ENCODE measurements at regions not wholly inside any gene's neighbourhood (a gene's known extent, or its start where the extent isn't known, plus 50 kb on each side); places are given as distances from the start of the nearest gene placed in this dataset.
A peak's percentile ranks its signal among the peaks of the same experiment; 100 is the strongest.

DNA sequence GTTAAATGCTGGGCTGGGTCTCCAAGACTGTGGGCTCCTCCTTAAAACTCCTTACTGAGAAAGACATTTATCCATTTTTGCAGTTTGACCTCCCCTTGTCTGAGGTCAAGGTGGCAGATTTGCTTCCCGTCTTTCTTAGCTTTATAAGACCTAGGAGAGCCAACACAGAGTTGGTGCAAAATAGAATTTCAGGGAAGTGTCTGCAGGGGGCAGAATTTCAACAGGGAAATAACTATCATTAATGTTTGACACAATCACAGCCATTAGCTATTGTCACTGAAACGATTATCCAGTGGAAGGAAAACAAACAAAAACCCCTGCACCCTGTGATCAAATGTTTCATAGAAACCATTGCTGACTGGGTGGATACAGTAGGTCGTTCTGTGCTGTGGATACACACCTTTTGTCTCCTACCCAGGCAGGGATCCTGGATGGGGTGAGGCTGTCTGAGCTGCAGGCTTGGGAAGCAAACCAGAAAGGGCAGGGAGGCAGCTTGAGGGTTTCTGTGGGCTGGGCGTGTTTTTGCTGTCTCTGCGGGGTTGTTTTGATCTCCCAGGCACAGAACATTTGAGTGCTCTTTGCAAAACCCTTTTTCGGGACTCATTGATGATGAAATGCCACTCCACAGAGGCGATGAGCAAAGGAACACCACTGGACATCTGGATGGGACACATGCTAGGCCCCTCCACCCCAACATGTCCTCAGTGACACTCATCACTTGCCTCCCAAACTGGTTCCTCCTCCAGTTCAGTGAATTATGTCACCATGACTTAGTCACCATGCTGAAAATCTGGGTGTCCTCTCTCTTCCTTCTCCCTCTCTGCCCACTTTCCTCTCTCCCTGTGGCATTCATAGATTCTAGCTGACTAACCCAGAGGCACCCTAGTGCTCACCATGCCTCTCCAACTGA is 94.2 kb upstream of the SERBP1 start:
- peak in 1 of 3 donors; percentile 61 for DNase-seq
- Histone ChIP-seq H3K27me3 (no peaks in the 10 kb centered on the region), H3K4me1 (peaks cover 0 to 75% (median 39%) of the 10 kb centered on the region in 4 donors), H3K9me3 (no peaks in the 10 kb centered on the region), H3K27ac (peak overlapping the region; percentile 93 to 98 (median 94)), H3K36me3 (no peaks in the 10 kb centered on the region), H3K4me3 (peak overlapping the region in 1 of 3 donors; percentile 46)
- intact Hi-C loops (cut with DNase I), result no loop called here
- 9% methylated on average over 5 of the region's 7 CpGs for WGBS (ENCODE audit: insufficient coverage, low coverage, low lambda C conversion rate, missing lambda C conversion rate)
- TF ChIP-seq, protein P1, sequence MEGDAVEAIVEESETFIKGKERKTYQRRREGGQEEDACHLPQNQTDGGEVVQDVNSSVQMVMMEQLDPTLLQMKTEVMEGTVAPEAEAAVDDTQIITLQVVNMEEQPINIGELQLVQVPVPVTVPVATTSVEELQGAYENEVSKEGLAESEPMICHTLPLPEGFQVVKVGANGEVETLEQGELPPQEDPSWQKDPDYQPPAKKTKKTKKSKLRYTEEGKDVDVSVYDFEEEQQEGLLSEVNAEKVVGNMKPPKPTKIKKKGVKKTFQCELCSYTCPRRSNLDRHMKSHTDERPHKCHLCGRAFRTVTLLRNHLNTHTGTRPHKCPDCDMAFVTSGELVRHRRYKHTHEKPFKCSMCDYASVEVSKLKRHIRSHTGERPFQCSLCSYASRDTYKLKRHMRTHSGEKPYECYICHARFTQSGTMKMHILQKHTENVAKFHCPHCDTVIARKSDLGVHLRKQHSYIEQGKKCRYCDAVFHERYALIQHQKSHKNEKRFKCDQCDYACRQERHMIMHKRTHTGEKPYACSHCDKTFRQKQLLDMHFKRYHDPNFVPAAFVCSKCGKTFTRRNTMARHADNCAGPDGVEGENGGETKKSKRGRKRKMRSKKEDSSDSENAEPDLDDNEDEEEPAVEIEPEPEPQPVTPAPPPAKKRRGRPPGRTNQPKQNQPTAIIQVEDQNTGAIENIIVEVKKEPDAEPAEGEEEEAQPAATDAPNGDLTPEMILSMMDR (IDR thresholded peaks at IDR 0.05), result peak; percentile 30 to 57 (median 49)
- peak; percentile 52 for TF ChIP-seq POLR2A (IDR thresholded peaks at IDR 0.05)
- peak; percentile 17 to 62 (median 50) for ATAC-seq

DNA sequence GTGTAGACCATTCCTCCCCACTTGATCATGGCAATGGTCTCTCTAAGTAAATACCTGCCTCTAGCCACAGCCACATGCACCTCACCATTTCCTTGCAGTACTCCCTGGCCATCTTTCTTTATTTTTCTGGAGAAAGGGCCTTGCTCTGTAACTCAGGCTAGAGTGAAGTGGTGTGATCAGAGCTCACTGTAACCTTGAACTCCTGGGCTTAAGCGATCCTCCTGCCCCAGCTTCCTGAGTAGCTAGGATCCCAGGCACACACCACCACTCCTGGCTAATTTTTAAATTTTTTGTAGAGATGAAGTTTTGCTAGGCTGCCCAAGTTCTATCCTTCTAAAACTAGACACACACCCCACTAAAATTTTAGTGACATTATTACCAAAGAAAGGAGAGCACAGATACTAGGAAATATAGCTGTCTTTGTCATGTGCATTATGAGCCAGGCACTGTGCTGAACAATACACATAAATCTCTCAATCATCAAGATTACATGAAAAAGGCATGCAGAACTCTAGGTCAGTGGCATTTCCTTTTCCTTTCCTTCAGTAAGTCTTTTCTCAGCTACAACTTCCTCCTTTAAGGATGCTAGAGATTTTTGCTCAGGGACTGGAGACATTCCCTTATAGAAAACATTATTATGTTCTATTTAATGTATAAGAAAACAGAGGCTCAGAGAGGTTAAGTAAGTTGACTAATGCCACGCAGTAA is 95.0 kb upstream of the SERBP1 start:
- intact Hi-C loops (cut with DNase I), result no loop called here

DNA sequence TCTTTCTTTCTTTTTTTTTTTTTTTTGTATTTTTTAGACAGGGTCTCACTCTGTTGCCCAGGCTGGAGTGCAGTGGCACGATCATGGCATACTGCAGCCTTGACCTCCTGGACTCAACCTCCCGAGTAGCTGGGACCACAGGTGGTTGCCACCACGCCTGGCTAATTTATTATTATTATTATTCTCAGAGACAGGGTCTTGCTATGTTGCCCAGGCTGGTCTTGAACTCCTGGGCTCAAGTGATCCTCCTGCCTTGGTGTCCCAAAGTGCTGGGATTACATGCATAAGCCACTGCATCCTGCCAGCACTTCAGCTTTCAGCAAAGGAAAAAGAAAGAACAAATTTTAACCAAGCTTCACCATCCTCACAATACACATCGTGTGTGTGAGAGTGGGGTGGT is 97.9 kb upstream of the SERBP1 start:
- no peaks in the 10 kb centered on the region for H3K27me3 ChIP-seq
- WGBS (ENCODE audit: insufficient coverage, low coverage, low lambda C conversion rate, missing lambda C conversion rate), result 42% methylated on average over 4 of the region's 4 CpGs
- intact Hi-C loops (cut with DNase I), result no loop called here
- H3K4me3 ChIP-seq, result no peak overlapping the region
- ATAC-seq (no peak), DNase-seq (no peak)
- peak overlapping the region; percentile 18 to 98 (median 43) for H3K27ac ChIP-seq
- H3K9me3 ChIP-seq, result no peaks in the 10 kb centered on the region
- TF ChIP-seq, protein P1 (IDR thresholded peaks at IDR 0.05), result no peak
- no peak for TF ChIP-seq POLR2A (IDR thresholded peaks at IDR 0.05)
- H3K36me3 ChIP-seq, result no peaks in the 10 kb centered on the region
- peaks cover 0 to 80% (median 36%) of the 10 kb centered on the region in 4 donors for H3K4me1 ChIP-seq

More for the DNA sequence above, 95.0 kb upstream of the SERBP1 start:
- H3K27me3 ChIP-seq, result no peaks in the 10 kb centered on the region
- peak in 2 of 4 donors; percentile 1 to 3 for ATAC-seq
- H3K4me1 ChIP-seq, result peaks cover 0 to 77% (median 40%) of the 10 kb centered on the region in 4 donors
- WGBS (ENCODE audit: insufficient coverage, low coverage, low lambda C conversion rate, missing lambda C conversion rate), result 52% methylated on average over 2 of the region's 2 CpGs
- H3K27ac ChIP-seq, result peak overlapping the region; percentile 93 to 98 (median 94)
- H3K4me3 ChIP-seq, result no peak overlapping the region
- no peak for TF ChIP-seq POLR2A (IDR thresholded peaks at IDR 0.05)
- TF ChIP-seq, protein P1 (IDR thresholded peaks at IDR 0.05), result no peak
- DNase-seq, result no peak
- no peaks in the 10 kb centered on the region for H3K36me3 ChIP-seq
- H3K9me3 ChIP-seq, result no peaks in the 10 kb centered on the region

DNA sequence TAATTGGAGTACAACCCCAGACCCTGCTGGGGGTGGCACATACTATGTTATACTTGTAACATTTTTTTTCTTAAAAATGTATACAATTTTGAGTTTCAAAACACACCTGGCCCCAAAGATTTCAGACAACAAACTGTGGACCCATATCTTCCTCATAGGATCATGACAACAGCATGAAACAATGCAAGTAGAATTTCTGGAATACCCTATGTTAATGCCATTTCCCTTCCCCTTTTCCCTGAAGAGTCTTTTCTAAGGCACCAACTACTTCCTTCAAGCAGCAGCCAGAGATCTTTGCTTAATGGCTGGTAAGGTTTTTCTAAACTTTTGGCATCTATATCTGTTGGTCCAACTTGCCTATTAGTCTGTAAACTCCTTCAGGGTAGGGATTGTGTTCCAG is 99.9 kb upstream of the SERBP1 start:
- Histone ChIP-seq H3K4me3 (no peak overlapping the region), H3K36me3 (no peaks in the 10 kb centered on the region), H3K4me1 (peaks cover 0 to 78% (median 29%) of the 10 kb centered on the region in 4 donors), H3K27ac (peak overlapping the region in 2 of 3 donors; percentile 1 to 98), H3K27me3 (no peaks in the 10 kb centered on the region), H3K9me3 (no peaks in the 10 kb centered on the region)
- TF ChIP-seq, protein P1 (IDR thresholded peaks at IDR 0.05), result no peak
- TF ChIP-seq POLR2A (IDR thresholded peaks at IDR 0.05), result no peak
- intact Hi-C loops (cut with DNase I), result loop anchor here (10.0 kb wide), 2 partner anchors 225 to 235 kb away; no protein-coding TSS in a partner anchor
- DNase-seq (no peak), ATAC-seq (no peak)
